Trophoblast cell (in vitro differentiated cells and primary cell): ENCODE measurements at regions not wholly inside any gene's neighbourhood (a gene's known extent, or its start where the extent isn't known, plus 50 kb on each side); places are given as distances from the start of the nearest gene placed in this dataset.

Source experiments
- DNase-seq, 2 donors: peaks; one replicate each; pipeline ENCODE4 v3.0.0-alpha.2; 2016
- H2AFZ ChIP-seq: 2 replicates; pipeline ENCODE4 v1.6.1; 2013; ENCODE audit warnings: low read length, moderate library complexity, mild to moderate bottlenecking; ENCODE audit not compliant: insufficient read depth, poor library complexity
- H2AK5ac ChIP-seq: 2 replicates; pipeline ENCODE4 v1.6.1; 2013; ENCODE audit warnings: mild to moderate bottlenecking, low read length
- H2BK120ac ChIP-seq: 2 replicates; pipeline ENCODE4 v1.6.1; 2013; ENCODE audit warnings: low read length, mild to moderate bottlenecking, moderate library complexity; ENCODE audit not compliant: insufficient read depth, poor library complexity
- H2BK12ac ChIP-seq: 2 replicates; pipeline ENCODE4 v1.6.1; 2013; ENCODE audit warnings: mild to moderate bottlenecking, low read length, moderate library complexity
- H2BK5ac ChIP-seq: 2 replicates; pipeline ENCODE4 v1.6.1; 2013; ENCODE audit warnings: low read length, low read depth, moderate library complexity, mild to moderate bottlenecking; ENCODE audit not compliant: poor library complexity
- H3K14ac ChIP-seq: 2 replicates; pipeline ENCODE4 v1.6.1; 2013; ENCODE audit warnings: mild to moderate bottlenecking, low read length
- H3K18ac ChIP-seq: 2 replicates; pipeline ENCODE4 v1.6.1; 2013; ENCODE audit warnings: mild to moderate bottlenecking, low read length
- H3K23ac ChIP-seq: 2 replicates; pipeline ENCODE4 v1.6.1; 2013; ENCODE audit warnings: low read length
- H3K27ac ChIP-seq: 2 replicates; pipeline ENCODE4 v1.5.1; 2013; ENCODE audit warnings: low read depth, mild to moderate bottlenecking, inconsistent platforms, low read length, moderate library complexity
- H3K27me3 ChIP-seq: 2 replicates; pipeline ENCODE4 v1.6.1; 2013; ENCODE audit warnings: inconsistent platforms, mild to moderate bottlenecking, low read length, moderate library complexity; ENCODE audit not compliant: insufficient read depth
- H3K36me3 ChIP-seq, 2 experiments: 1 replicate in 1 of 2; 2 replicates in 1 of 2; pipeline ENCODE4 v1.6.1; 2013; ENCODE audit warnings: low read length in 2 of 2, mild to moderate bottlenecking in 2 of 2, moderate library complexity in 1 of 2; ENCODE audit not compliant: insufficient read depth in 2 of 2, control insufficient read depth in 1 of 2
- H3K4ac ChIP-seq: 2 replicates; pipeline ENCODE4 v1.6.1; 2013; ENCODE audit warnings: low read depth, mild to moderate bottlenecking, low read length, moderate library complexity
- H3K4me1 ChIP-seq, 2 experiments: 1 replicate in 1 of 2; 2 replicates in 1 of 2; pipeline ENCODE4 v1.6.1; 2013; ENCODE audit warnings: low read length in 2 of 2, mild to moderate bottlenecking in 2 of 2, moderate library complexity in 1 of 2; ENCODE audit not compliant: insufficient read depth in 2 of 2, control insufficient read depth in 1 of 2
- H3K4me2 ChIP-seq: 2 replicates; pipeline ENCODE4 v1.6.1; 2013; ENCODE audit warnings: inconsistent platforms, mild to moderate bottlenecking, low read length, moderate library complexity
- H3K4me3 ChIP-seq: 2 replicates; pipeline ENCODE4 v1.5.1; 2013; ENCODE audit warnings: mild to moderate bottlenecking, low read depth, low read length, inconsistent platforms
- H3K79me1 ChIP-seq: one replicate; pipeline ENCODE4 v1.6.1; 2013; ENCODE audit warnings: low read length
- H3K79me2 ChIP-seq: 2 replicates; pipeline ENCODE4 v1.6.1; 2013; ENCODE audit warnings: low read length, mild to moderate bottlenecking; ENCODE audit not compliant: control insufficient read depth, insufficient read depth, poor library complexity
- H3K9ac ChIP-seq: 2 replicates; pipeline ENCODE4 v1.6.1; 2013; ENCODE audit warnings: mild to moderate bottlenecking, low read length
- H3K9me3 ChIP-seq: 2 replicates; pipeline ENCODE4 v1.6.1; 2013; ENCODE audit warnings: low read depth, mild to moderate bottlenecking, control low read depth, inconsistent platforms, low read length; ENCODE audit not compliant: insufficient read depth
- H4K12ac ChIP-seq: 2 replicates; pipeline ENCODE4 v1.6.1; 2013; ENCODE audit warnings: low read depth, mild to moderate bottlenecking, low read length, moderate library complexity
- H4K8ac ChIP-seq: 2 replicates; pipeline ENCODE4 v1.6.1; 2013; ENCODE audit warnings: low read depth, mild to moderate bottlenecking, low read length, moderate library complexity
- H4K91ac ChIP-seq: one replicate; pipeline ENCODE4 v1.6.1; 2013; ENCODE audit warnings: low read depth, mild to moderate bottlenecking, low read length, moderate library complexity
- WGBS: extraction: QIAGEN DNeasy Blood & Tissue Kit; methylation state at CpG from one replicate; pipeline ENCODE4 v1.1.7; 2013; ENCODE audit warnings: missing lambda C conversion rate; ENCODE audit not compliant: insufficient read length, insufficient coverage; ENCODE audit errors: extremely low coverage; 5-methylcytosine and 5-hydroxymethylcytosine counted together

DNA sequence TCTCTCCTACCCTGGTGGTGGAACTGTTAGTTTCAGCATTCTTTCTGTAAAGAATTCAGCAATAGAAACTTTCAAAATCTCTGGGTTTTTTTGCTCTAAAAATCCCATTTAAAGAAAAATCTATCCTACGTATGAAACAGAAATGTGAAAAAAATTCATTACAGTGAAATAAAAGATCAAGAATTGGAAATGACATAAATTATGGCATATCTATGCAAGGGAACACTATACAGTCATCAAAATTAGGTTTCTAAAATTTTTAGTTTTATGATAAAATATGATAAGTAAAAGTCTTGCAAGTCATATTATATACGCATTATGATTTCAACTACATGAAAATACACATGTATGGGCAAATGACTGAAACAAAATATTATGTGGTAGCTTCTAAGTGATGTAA, 342.6 kb downstream of the CETN3 start:
- no peaks in the 10 kb centered on the region for H3K79me2 ChIP-seq
- WGBS: no CpG with 5 or more reads among the region's 2 CpGs
- no peak overlapping the region for H4K91ac ChIP-seq
- no peaks in the 10 kb centered on the region for H3K79me1 ChIP-seq
- H3K4me3 ChIP-seq: no peak overlapping the region
- no peak overlapping the region for H3K4me2 ChIP-seq
- H3K18ac ChIP-seq: no peak overlapping the region
- H2BK12ac ChIP-seq: no peak overlapping the region
- no peak overlapping the region for H2BK5ac ChIP-seq
- no peak overlapping the region for H4K8ac ChIP-seq
- H3K4me1 ChIP-seq: no peaks in the 10 kb centered on the region
- H3K14ac ChIP-seq: no peak overlapping the region
- no peak for DNase-seq
- no peak overlapping the region for H3K27ac ChIP-seq
- no peak overlapping the region for H3K4ac ChIP-seq
- H2AK5ac ChIP-seq: no peak overlapping the region
- H3K36me3 ChIP-seq: no peaks in the 10 kb centered on the region
- no peak overlapping the region for H3K23ac ChIP-seq
- H2AFZ ChIP-seq: no peak overlapping the region
- no peak overlapping the region for H4K12ac ChIP-seq
- H3K9ac ChIP-seq: no peak overlapping the region
- H2BK120ac ChIP-seq: no peak overlapping the region
- H3K9me3 ChIP-seq: no peaks in the 10 kb centered on the region
- H3K27me3 ChIP-seq: no peaks in the 10 kb centered on the region

- no peak overlapping the region for H3K4ac ChIP-seq
- no peak overlapping the region for H3K18ac ChIP-seq
- no peak overlapping the region for H3K14ac ChIP-seq
- no peak overlapping the region for H3K4me3 ChIP-seq
- H2AFZ ChIP-seq: no peak overlapping the region
- H3K27me3 ChIP-seq: no peaks in the 10 kb centered on the region
- H3K4me2 ChIP-seq: peak overlapping the region; percentile 18
- H3K27ac ChIP-seq: peak overlapping the region; percentile 52
- no peak overlapping the region for H2BK12ac ChIP-seq
- H3K79me1 ChIP-seq: peaks cover 6% of the 10 kb centered on the region
- no peaks in the 10 kb centered on the region for H3K36me3 ChIP-seq
- H2AK5ac ChIP-seq: no peak overlapping the region
- DNase-seq: no peak
- H3K9me3 ChIP-seq: no peaks in the 10 kb centered on the region
- H3K79me2 ChIP-seq: peaks cover 1% of the 10 kb centered on the region
- no peak overlapping the region for H4K91ac ChIP-seq
- no peak overlapping the region for H2BK5ac ChIP-seq
- no CpG with 5 or more reads among the region's 15 CpGs for WGBS
- H3K9ac ChIP-seq: no peak overlapping the region
- H3K23ac ChIP-seq: no peak overlapping the region
- H4K8ac ChIP-seq: no peak overlapping the region
- H2BK120ac ChIP-seq: no peak overlapping the region
- no peak overlapping the region for H4K12ac ChIP-seq
- peaks cover 0 to 4% of the 10 kb centered on the region in 2 experiments for H3K4me1 ChIP-seq
Observed at GRCh38 chr5:90056911-90057705, 352.4 kb downstream of the CETN3 start.

DNA sequence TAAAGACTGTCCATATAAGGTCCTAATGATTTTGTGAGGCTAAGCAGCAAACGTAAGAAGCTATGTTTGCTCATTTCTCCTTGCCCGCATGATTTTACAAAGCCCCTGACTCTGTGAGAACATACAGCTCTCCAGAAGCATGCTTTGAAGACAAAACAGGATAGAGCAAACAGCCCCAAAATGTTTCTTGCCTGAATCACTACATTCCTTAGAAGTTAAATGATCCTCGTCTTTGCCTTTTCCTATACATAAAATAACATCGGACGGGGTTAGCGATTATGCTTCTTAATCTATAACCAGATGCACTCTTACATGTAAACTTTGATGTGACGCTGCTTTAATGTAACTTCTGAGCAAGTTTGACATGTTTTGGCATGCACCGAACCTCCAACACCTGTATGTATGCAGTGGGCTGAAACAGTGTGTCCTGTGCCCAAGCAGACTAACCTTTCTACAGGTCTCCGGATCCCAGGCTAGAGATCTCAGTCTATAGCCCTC, 353.7 kb downstream of the CETN3 start:
- Histone ChIP-seq H2BK5ac (peak overlapping the region; percentile 92), H3K27ac (peak overlapping the region; percentile 98), H3K4me2 (peak overlapping the region; percentile 52), H3K4me3 (no peak overlapping the region), H3K9ac (no peak overlapping the region), H3K14ac (peak overlapping the region; percentile 97), H4K12ac (no peak overlapping the region), H3K36me3 (no peaks in the 10 kb centered on the region), H3K79me1 (peaks cover 6% of the 10 kb centered on the region), H3K79me2 (no peaks in the 10 kb centered on the region), H2AFZ (no peak overlapping the region), H4K8ac (peak overlapping the region; percentile 73), H3K4ac (no peak overlapping the region), H2AK5ac (no peak overlapping the region), H3K23ac (no peak overlapping the region), H3K27me3 (no peaks in the 10 kb centered on the region), H3K18ac (no peak overlapping the region), H3K9me3 (no peaks in the 10 kb centered on the region), H2BK120ac (peak overlapping the region; percentile 98), H3K4me1 (peaks cover 0 to 4% of the 10 kb centered on the region in 2 experiments), H2BK12ac (peak overlapping the region; percentile 97), H4K91ac (peak overlapping the region; percentile 94)
- DNase-seq: peak; percentile 13 to 23
- no CpG with 5 or more reads among the region's 9 CpGs for WGBS

- Histone ChIP-seq H4K8ac (no peak overlapping the region), H3K18ac (no peak overlapping the region), H3K4ac (no peak overlapping the region), H3K9me3 (no peaks in the 10 kb centered on the region), H3K27me3 (no peaks in the 10 kb centered on the region), H2BK120ac (no peak overlapping the region), H3K4me3 (no peak overlapping the region), H3K4me2 (no peak overlapping the region), H3K36me3 (no peaks in the 10 kb centered on the region), H4K91ac (no peak overlapping the region), H2AK5ac (no peak overlapping the region), H2BK12ac (no peak overlapping the region), H3K79me1 (peaks cover 6% of the 10 kb centered on the region), H2AFZ (no peak overlapping the region), H3K27ac (no peak overlapping the region), H4K12ac (no peak overlapping the region), H3K79me2 (no peaks in the 10 kb centered on the region), H3K4me1 (peaks cover 0 to 8% of the 10 kb centered on the region in 2 experiments), H3K23ac (no peak overlapping the region), H3K9ac (no peak overlapping the region), H3K14ac (no peak overlapping the region), H2BK5ac (peak overlapping the region; percentile 86)
- no CpG with 5 or more reads among the region's 3 CpGs for WGBS
- no peak for DNase-seq
Observed at GRCh38 chr5:90054612-90055011, 354.9 kb downstream of the CETN3 start.
